Transverse colon (tissue), 3 donors: ENCODE measurements at regions not wholly inside any gene's neighbourhood (a gene's known extent, or its start where the extent isn't known, plus 50 kb on each side); places are given as distances from the start of the nearest gene placed in this dataset.

Experiments
- CTCF ChIP-seq, 5 experiments: fragments of 200-600 bp in 3 of 5; fragments of 450-650 bp in 2 of 5; sonication (generic) in 3 of 5; IDR thresholded peaks; 1 replicate in 2 of 5; 2 replicates in 3 of 5; pipeline ENCODE4 v1.5.1; 2016 to 2017; ENCODE audit warnings: antibody characterized with exemption in 5 of 5, inconsistent platforms in 3 of 5, mild to moderate bottlenecking in 2 of 5, moderate library complexity in 1 of 5
- POLR2A ChIP-seq: fragments of 450-650 bp; IDR thresholded peaks from one replicate; pipeline ENCODE4 v1.6.1; 2016; ENCODE audit warnings: antibody characterized with exemption, mild to moderate bottlenecking, moderate library complexity

GRCh38 chr20:61186771-61187472 is 65.1 kb upstream of the CDH4 start:
- TF ChIP-seq CTCF (IDR thresholded peaks at IDR 0.05) (no peak), POLR2A (no peak)
